SK-N-MC (cell line): ENCODE measurements at regions not wholly inside any gene's neighbourhood (a gene's known extent, or its start where the extent isn't known, plus 50 kb on each side); places are given as distances from the start of the nearest gene placed in this dataset.

Source experiments
- EZH2 ChIP-seq: fragments of 200-600 bp; sonication (generic); IDR thresholded peaks from one replicate; pipeline ENCODE4 v1.6.1; 2017; ENCODE audit warnings: antibody characterized with exemption
- FOXP2 ChIP-seq: optimal IDR thresholded peaks from 2 replicates; pipeline ENCODE3; 2011; ENCODE audit warnings: mild to moderate bottlenecking, moderate library complexity; ENCODE audit not compliant: insufficient read depth; ENCODE audit errors: extremely low read length, control extremely low read depth
- POLR2AphosphoS5 ChIP-seq: IDR thresholded peaks from 2 replicates; pipeline ENCODE4 v1.6.1; 2012; ENCODE audit warnings: mild to moderate bottlenecking, low read depth, low read length, borderline replicate concordance

GRCh38 chr2:117553448-117553847 is 261.0 kb upstream of the DDX18 start:
- TF ChIP-seq POLR2AphosphoS5, result no peak
- no peak for TF ChIP-seq EZH2
- TF ChIP-seq FOXP2, result no peak
